GM23338 (cell line): ENCODE measurements at regions not wholly inside any gene's neighbourhood (a gene's known extent, or its start where the extent isn't known, plus 50 kb on each side); places are given as distances from the start of the nearest gene placed in this dataset.

Experiments
- ATAC-seq: fragments of 200-7000 bp; cut with Tn5 transposase; 3 replicates; pipeline ENCODE4 v1.9.1; 2020
- DNase-seq: peaks from one replicate; pipeline ENCODE4 v3.0.0-alpha.2; 2015; ENCODE audit warnings: low spot score
- H2AFZ ChIP-seq: fragments of 200-600 bp; sonication (generic); 2 replicates; pipeline ENCODE4 v1.8.0; 2016; ENCODE audit warnings: antibody characterized with exemption, mild to moderate bottlenecking, moderate library complexity
- H3F3A ChIP-seq: fragments of 200-600 bp; sonication (generic); replicated peaks from 2 replicates; pipeline ENCODE4 v1.8.0; 2017; ENCODE audit warnings: antibody characterized with exemption, mixed run types, low read depth
- H3K27ac ChIP-seq: fragments of 200-600 bp; sonication (generic); 2 replicates; pipeline ENCODE4 v1.6.1; 2016; ENCODE audit warnings: low read depth
- H3K27me3 ChIP-seq: fragments of 200-600 bp; sonication (generic); 2 replicates; pipeline ENCODE4 v1.8.0; 2016; ENCODE audit warnings: mild to moderate bottlenecking, mixed run types, moderate library complexity; ENCODE audit not compliant: insufficient read depth
- H3K36me3 ChIP-seq: fragments of 200-600 bp; sonication (generic); 2 replicates; pipeline ENCODE4 v1.8.0; 2016; ENCODE audit warnings: mild to moderate bottlenecking; ENCODE audit not compliant: insufficient read depth
- H3K4me1 ChIP-seq: fragments of 200-600 bp; sonication (generic); 2 replicates; pipeline ENCODE4 v1.8.0; 2016; ENCODE audit warnings: mild to moderate bottlenecking, moderate library complexity; ENCODE audit not compliant: insufficient read depth
- H3K4me2 ChIP-seq: fragments of 200-600 bp; sonication (generic); 2 replicates; pipeline ENCODE4 v1.7.1; 2017; ENCODE audit warnings: mixed run types
- H3K4me3 ChIP-seq: fragments of 200-600 bp; sonication (generic); 2 replicates; pipeline ENCODE4 v1.6.1; 2016; ENCODE audit warnings: mixed run types
- H3K79me2 ChIP-seq: fragments of 200-600 bp; sonication (generic); replicated peaks from 2 replicates; pipeline ENCODE4 v1.8.0; 2017; ENCODE audit warnings: mild to moderate bottlenecking; ENCODE audit not compliant: insufficient read depth
- H3K9me2 ChIP-seq: fragments of 200-600 bp; sonication (generic); 2 replicates; pipeline ENCODE4 v1.8.0; 2017; ENCODE audit not compliant: insufficient read depth
- H4K20me1 ChIP-seq: fragments of 200-600 bp; sonication (generic); replicated peaks from 2 replicates; pipeline ENCODE4 v1.8.0; 2017; ENCODE audit warnings: mild to moderate bottlenecking; ENCODE audit not compliant: insufficient read depth
- H3K27ac Mint-ChIP-seq: 2 replicates; pipeline ENCODE4 v1.8.0; 2020; ENCODE audit warnings: inconsistent platforms, mild to moderate bottlenecking, moderate library complexity, mixed read lengths
- H3K27me3 Mint-ChIP-seq: 3 replicates; pipeline ENCODE4 v1.8.0; 2022; ENCODE audit warnings: low read depth, mild to moderate bottlenecking, moderate library complexity, mixed read lengths, inconsistent platforms; ENCODE audit not compliant: insufficient read depth, poor library complexity
- H3K36me3 Mint-ChIP-seq: 3 replicates; pipeline ENCODE4 v1.8.0; 2021; ENCODE audit warnings: low read depth, mild to moderate bottlenecking, inconsistent platforms, moderate library complexity, mixed read lengths
- H3K4me1 Mint-ChIP-seq: 3 replicates; pipeline ENCODE4 v1.8.0; 2020; ENCODE audit warnings: mild to moderate bottlenecking, inconsistent platforms, mixed read lengths
- H3K4me3 Mint-ChIP-seq: 3 replicates; pipeline ENCODE4 v1.8.0; 2021; ENCODE audit warnings: moderate library complexity, mild to moderate bottlenecking, inconsistent platforms, mixed read lengths
- H3K9me3 Mint-ChIP-seq: 3 replicates; pipeline ENCODE4 v1.8.0; 2020; ENCODE audit warnings: moderate library complexity, mild to moderate bottlenecking, inconsistent platforms, mixed read lengths
- CREB1 ChIP-seq: fragments of 250-450 bp; sonication (Bioruptor Pico); IDR thresholded peaks from 2 replicates; pipeline ENCODE4 v1.5.0; 2020; ENCODE audit warnings: low read depth, mild to moderate bottlenecking, moderate library complexity
- JUNB ChIP-seq: IDR thresholded peaks from one replicate; pipeline ENCODE4 v1.6.1; 2016; ENCODE audit warnings: antibody characterized with exemption; ENCODE audit not compliant: unreplicated experiment
- NANOG ChIP-seq: IDR thresholded peaks from 2 replicates; pipeline ENCODE4 v1.6.1; 2016; ENCODE audit warnings: antibody characterized with exemption, borderline replicate concordance
- POLR2AphosphoS5 ChIP-seq: IDR thresholded peaks from 2 replicates; pipeline ENCODE4 v1.6.1; 2016; ENCODE audit warnings: antibody characterized with exemption, low read depth
- STAT1 ChIP-seq: IDR thresholded peaks from one replicate; pipeline ENCODE4 v1.6.1; 2016; ENCODE audit warnings: antibody characterized with exemption; ENCODE audit not compliant: unreplicated experiment
- ZNF114 ChIP-seq: fragments of 250-450 bp; sonication (Bioruptor Pico); IDR thresholded peaks from 2 replicates; pipeline ENCODE4 v1.5.0; 2020; ENCODE audit warnings: mild to moderate bottlenecking, moderate library complexity
- ZNF331 ChIP-seq: fragments of 250-450 bp; sonication (Bioruptor Pico); IDR thresholded peaks from 2 replicates; pipeline ENCODE4 v1.5.0; 2020; ENCODE audit warnings: low read depth, mild to moderate bottlenecking, moderate library complexity
- TF ChIP-seq, protein P1 (sequence below): IDR thresholded peaks from 2 replicates; pipeline ENCODE4 v1.6.1; 2016; ENCODE audit warnings: antibody characterized with exemption
- TF ChIP-seq, protein P2 (sequence below): IDR thresholded peaks from one replicate; pipeline ENCODE4 v1.6.1; 2018; ENCODE audit warnings: antibody characterized with exemption; ENCODE audit not compliant: unreplicated experiment
- TF ChIP-seq, protein P3 (sequence below): fragments of 250-450 bp; sonication (Bioruptor Pico); IDR thresholded peaks from 2 replicates; pipeline ENCODE4 v1.5.0; 2020; ENCODE audit warnings: mild to moderate bottlenecking, moderate library complexity
- TF ChIP-seq, protein P4 (sequence below), 2 experiments: fragments of 200-600 bp in 1 of 2; sonication (generic) in 1 of 2; conservative IDR thresholded peaks; 2 replicates each; pipeline versions ENCODE4 v1.5.1 to v1.6.1; 2016 to 2017; ENCODE audit warnings: antibody characterized with exemption in 2 of 2, low read depth in 2 of 2, mild to moderate bottlenecking in 2 of 2, moderate library complexity in 1 of 2

DNA sequence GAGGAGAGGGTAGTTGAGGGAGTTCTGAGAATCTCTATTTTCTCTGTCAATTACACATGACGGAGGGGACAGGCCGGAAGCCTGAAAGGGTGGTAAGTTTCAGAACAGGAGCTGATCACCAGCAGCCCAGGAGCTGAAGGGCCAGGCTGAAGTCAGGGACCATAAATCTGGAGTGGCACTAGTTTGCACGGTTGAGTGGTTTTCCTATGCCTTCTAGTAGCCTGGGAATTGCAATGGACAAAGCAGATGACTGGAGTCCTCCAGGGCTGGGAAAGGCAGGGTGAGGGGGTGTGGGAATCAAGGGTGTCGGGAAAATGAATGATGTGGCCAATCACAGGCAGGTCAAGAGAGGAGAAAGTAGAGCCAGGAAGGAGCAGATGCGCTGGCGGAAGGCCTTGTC, 72.5 kb downstream of the MAGEF1 start:
- H4K20me1 ChIP-seq: no peaks in the 10 kb centered on the region
- Mint-ChIP-seq H3K27ac (no peak overlapping the region), H3K4me1 (peaks cover 26% of the 10 kb centered on the region), H3K27me3 (peaks cover 12% of the 10 kb centered on the region), H3K4me3 (no peak overlapping the region), H3K36me3 (no peaks in the 10 kb centered on the region; the same call in 2 of the 3 replicates), H3K9me3 (no peaks in the 10 kb centered on the region; the same call in 2 of the 3 replicates)
- H3K9me2 ChIP-seq: 0 out of 2 replicates have a peak, but pooled peaks cover 4% of the 10 kb centered on the region
- H3K79me2 ChIP-seq: no peaks in the 10 kb centered on the region
- H3F3A ChIP-seq: no peaks in the 10 kb centered on the region
- no peak overlapping the region for H2AFZ ChIP-seq
- TF ChIP-seq, protein P1, sequence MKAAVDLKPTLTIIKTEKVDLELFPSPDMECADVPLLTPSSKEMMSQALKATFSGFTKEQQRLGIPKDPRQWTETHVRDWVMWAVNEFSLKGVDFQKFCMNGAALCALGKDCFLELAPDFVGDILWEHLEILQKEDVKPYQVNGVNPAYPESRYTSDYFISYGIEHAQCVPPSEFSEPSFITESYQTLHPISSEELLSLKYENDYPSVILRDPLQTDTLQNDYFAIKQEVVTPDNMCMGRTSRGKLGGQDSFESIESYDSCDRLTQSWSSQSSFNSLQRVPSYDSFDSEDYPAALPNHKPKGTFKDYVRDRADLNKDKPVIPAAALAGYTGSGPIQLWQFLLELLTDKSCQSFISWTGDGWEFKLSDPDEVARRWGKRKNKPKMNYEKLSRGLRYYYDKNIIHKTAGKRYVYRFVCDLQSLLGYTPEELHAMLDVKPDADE: no peak
- TF ChIP-seq, protein P2, sequence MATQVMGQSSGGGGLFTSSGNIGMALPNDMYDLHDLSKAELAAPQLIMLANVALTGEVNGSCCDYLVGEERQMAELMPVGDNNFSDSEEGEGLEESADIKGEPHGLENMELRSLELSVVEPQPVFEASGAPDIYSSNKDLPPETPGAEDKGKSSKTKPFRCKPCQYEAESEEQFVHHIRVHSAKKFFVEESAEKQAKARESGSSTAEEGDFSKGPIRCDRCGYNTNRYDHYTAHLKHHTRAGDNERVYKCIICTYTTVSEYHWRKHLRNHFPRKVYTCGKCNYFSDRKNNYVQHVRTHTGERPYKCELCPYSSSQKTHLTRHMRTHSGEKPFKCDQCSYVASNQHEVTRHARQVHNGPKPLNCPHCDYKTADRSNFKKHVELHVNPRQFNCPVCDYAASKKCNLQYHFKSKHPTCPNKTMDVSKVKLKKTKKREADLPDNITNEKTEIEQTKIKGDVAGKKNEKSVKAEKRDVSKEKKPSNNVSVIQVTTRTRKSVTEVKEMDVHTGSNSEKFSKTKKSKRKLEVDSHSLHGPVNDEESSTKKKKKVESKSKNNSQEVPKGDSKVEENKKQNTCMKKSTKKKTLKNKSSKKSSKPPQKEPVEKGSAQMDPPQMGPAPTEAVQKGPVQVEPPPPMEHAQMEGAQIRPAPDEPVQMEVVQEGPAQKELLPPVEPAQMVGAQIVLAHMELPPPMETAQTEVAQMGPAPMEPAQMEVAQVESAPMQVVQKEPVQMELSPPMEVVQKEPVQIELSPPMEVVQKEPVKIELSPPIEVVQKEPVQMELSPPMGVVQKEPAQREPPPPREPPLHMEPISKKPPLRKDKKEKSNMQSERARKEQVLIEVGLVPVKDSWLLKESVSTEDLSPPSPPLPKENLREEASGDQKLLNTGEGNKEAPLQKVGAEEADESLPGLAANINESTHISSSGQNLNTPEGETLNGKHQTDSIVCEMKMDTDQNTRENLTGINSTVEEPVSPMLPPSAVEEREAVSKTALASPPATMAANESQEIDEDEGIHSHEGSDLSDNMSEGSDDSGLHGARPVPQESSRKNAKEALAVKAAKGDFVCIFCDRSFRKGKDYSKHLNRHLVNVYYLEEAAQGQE: no peak
- TF ChIP-seq CREB1 (CRISPR knock-in tag) (no peak), ZNF331 (no peak), ZNF114 (CRISPR knock-in tag) (no peak), POLR2AphosphoS5 (no peak), STAT1 (no peak), NANOG (no peak), JUNB (no peak)
- TF ChIP-seq, protein P3, sequence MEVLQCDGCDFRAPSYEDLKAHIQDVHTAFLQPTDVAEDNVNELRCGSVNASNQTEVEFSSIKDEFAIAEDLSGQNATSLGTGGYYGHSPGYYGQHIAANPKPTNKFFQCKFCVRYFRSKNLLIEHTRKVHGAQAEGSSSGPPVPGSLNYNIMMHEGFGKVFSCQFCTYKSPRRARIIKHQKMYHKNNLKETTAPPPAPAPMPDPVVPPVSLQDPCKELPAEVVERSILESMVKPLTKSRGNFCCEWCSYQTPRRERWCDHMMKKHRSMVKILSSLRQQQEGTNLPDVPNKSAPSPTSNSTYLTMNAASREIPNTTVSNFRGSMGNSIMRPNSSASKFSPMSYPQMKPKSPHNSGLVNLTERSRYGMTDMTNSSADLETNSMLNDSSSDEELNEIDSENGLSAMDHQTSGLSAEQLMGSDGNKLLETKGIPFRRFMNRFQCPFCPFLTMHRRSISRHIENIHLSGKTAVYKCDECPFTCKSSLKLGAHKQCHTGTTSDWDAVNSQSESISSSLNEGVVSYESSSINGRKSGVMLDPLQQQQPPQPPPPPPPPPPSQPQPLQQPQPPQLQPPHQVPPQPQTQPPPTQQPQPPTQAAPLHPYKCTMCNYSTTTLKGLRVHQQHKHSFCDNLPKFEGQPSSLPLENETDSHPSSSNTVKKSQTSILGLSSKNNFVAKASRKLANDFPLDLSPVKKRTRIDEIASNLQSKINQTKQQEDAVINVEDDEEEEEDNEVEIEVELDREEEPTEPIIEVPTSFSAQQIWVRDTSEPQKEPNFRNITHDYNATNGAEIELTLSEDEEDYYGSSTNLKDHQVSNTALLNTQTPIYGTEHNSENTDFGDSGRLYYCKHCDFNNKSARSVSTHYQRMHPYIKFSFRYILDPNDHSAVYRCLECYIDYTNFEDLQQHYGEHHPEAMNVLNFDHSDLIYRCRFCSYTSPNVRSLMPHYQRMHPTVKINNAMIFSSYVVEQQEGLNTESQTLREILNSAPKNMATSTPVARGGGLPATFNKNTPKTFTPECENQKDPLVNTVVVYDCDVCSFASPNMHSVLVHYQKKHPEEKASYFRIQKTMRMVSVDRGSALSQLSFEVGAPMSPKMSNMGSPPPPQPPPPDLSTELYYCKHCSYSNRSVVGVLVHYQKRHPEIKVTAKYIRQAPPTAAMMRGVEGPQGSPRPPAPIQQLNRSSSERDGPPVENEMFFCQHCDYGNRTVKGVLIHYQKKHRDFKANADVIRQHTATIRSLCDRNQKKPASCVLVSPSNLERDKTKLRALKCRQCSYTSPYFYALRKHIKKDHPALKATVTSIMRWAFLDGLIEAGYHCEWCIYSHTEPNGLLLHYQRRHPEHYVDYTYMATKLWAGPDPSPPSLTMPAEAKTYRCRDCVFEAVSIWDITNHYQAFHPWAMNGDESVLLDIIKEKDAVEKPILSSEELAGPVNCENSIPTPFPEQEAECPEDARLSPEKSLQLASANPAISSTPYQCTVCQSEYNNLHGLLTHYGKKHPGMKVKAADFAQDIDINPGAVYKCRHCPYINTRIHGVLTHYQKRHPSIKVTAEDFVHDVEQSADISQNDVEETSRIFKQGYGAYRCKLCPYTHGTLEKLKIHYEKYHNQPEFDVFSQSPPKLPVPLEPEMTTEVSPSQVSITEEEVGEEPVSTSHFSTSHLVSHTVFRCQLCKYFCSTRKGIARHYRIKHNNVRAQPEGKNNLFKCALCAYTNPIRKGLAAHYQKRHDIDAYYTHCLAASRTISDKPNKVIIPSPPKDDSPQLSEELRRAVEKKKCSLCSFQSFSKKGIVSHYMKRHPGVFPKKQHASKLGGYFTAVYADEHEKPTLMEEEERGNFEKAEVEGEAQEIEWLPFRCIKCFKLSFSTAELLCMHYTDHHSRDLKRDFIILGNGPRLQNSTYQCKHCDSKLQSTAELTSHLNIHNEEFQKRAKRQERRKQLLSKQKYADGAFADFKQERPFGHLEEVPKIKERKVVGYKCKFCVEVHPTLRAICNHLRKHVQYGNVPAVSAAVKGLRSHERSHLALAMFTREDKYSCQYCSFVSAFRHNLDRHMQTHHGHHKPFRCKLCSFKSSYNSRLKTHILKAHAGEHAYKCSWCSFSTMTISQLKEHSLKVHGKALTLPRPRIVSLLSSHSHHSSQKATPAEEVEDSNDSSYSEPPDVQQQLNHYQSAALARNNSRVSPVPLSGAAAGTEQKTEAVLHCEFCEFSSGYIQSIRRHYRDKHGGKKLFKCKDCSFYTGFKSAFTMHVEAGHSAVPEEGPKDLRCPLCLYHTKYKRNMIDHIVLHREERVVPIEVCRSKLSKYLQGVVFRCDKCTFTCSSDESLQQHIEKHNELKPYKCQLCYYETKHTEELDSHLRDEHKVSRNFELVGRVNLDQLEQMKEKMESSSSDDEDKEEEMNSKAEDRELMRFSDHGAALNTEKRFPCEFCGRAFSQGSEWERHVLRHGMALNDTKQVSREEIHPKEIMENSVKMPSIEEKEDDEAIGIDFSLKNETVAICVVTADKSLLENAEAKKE (CRISPR knock-in tag): no peak
- TF ChIP-seq, protein P4, sequence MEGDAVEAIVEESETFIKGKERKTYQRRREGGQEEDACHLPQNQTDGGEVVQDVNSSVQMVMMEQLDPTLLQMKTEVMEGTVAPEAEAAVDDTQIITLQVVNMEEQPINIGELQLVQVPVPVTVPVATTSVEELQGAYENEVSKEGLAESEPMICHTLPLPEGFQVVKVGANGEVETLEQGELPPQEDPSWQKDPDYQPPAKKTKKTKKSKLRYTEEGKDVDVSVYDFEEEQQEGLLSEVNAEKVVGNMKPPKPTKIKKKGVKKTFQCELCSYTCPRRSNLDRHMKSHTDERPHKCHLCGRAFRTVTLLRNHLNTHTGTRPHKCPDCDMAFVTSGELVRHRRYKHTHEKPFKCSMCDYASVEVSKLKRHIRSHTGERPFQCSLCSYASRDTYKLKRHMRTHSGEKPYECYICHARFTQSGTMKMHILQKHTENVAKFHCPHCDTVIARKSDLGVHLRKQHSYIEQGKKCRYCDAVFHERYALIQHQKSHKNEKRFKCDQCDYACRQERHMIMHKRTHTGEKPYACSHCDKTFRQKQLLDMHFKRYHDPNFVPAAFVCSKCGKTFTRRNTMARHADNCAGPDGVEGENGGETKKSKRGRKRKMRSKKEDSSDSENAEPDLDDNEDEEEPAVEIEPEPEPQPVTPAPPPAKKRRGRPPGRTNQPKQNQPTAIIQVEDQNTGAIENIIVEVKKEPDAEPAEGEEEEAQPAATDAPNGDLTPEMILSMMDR (conservative IDR thresholded peaks at IDR 0.05; ENCODE audit: low read depth in 2 of 2): no peak
- H3K27ac ChIP-seq: no peak overlapping the region
- H3K4me3 ChIP-seq: no peak overlapping the region
- no peaks in the 10 kb centered on the region for H3K27me3 ChIP-seq
- no peak for DNase-seq
- ATAC-seq: no peak
- H3K36me3 ChIP-seq: no peaks in the 10 kb centered on the region
- no peak overlapping the region for H3K4me2 ChIP-seq
- no peaks in the 10 kb centered on the region for H3K4me1 ChIP-seq
